ENCODE measurements at regions not wholly inside any gene's neighbourhood (a gene's known extent, or its start where the extent isn't known, plus 50 kb on each side); places are given as distances from the start of the nearest gene placed in this dataset.

DNA sequence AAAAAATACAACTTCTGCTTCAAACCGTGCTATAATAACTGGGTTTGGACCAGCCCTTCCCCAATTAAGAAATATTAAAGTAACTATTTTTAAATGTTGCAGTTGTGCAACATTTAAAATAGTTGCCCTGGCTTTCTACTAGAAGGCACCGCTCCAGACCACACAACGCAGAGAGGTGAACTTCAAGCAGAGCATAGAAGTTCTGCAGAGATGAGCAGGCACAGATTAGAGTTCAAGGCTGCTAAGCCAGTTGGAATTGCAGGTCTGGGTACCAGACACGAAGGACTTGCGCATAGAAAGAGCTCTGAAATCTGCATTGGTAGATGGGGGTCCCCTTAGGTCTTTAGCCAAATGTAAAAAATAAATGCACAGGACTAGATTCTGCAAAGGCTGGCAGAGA lies 58.7 kb upstream of the GALNT10 start:
- TF ChIP-seq, protein P1, sequence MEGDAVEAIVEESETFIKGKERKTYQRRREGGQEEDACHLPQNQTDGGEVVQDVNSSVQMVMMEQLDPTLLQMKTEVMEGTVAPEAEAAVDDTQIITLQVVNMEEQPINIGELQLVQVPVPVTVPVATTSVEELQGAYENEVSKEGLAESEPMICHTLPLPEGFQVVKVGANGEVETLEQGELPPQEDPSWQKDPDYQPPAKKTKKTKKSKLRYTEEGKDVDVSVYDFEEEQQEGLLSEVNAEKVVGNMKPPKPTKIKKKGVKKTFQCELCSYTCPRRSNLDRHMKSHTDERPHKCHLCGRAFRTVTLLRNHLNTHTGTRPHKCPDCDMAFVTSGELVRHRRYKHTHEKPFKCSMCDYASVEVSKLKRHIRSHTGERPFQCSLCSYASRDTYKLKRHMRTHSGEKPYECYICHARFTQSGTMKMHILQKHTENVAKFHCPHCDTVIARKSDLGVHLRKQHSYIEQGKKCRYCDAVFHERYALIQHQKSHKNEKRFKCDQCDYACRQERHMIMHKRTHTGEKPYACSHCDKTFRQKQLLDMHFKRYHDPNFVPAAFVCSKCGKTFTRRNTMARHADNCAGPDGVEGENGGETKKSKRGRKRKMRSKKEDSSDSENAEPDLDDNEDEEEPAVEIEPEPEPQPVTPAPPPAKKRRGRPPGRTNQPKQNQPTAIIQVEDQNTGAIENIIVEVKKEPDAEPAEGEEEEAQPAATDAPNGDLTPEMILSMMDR (conservative IDR thresholded peaks at IDR 0.05; ENCODE audit: low read length): no peak
- no peak overlapping the region for H3K4me3 ChIP-seq (ENCODE audit: low read length)
- DNase-seq (ENCODE audit: low read depth): no peak

DNA sequence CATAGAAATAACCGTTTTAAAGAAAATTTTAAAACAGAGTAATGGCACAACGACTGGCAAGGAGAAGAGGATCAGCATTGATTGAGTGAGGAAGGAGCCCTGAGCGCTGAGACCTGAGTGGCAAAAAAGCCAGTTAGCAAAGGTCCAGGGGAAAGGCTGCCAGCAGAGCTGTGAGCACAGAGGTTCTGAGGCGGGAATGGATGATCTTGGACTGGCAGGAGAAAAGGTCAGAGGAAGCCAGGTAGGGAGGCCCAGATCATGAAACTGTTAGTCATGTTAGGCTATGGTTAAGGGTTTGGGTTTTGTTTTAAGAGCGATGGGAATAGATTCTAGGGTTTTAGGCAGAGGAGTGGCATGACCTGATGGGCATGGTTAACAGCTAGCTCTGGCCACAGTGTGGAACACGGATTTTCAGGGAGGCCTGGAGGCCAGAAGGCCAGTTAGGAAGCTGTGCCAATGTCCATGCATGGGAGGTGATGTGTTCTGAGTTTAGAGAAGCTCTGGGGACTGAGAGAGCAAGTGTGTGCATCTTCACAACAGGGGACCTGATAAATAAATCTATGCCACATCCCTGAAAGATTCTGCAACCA lies 57.7 kb upstream of the GALNT10 start:
- no peak for DNase-seq (ENCODE audit: low read depth)
- TF ChIP-seq, protein P1 (conservative IDR thresholded peaks at IDR 0.05; ENCODE audit: low read length): no peak
- H3K4me3 ChIP-seq (ENCODE audit: low read length): no peak overlapping the region

DNA sequence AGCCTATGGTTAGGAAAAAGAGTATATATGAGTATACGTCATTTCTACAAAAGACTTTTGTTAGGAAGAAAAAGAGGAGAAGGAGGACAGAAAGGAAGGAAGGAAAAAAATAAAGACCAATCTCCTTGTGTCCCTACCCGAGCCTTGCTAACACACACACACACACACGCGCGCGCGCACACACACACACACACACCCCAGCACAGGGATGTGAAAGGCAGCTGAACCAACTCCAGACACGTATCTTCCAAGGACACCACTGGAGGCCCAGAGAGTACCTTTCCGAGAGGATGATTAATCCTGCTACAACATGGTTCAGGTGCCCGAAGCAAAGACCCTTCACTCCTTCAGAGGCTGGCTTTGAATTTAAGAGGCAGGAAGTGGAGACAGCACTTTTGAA lies 56.9 kb upstream of the GALNT10 start:
- no peak for DNase-seq (ENCODE audit: low read depth)
- H3K4me3 ChIP-seq (ENCODE audit: low read length): no peak overlapping the region
- TF ChIP-seq, protein P1 (conservative IDR thresholded peaks at IDR 0.05; ENCODE audit: low read length): no peak

DNA sequence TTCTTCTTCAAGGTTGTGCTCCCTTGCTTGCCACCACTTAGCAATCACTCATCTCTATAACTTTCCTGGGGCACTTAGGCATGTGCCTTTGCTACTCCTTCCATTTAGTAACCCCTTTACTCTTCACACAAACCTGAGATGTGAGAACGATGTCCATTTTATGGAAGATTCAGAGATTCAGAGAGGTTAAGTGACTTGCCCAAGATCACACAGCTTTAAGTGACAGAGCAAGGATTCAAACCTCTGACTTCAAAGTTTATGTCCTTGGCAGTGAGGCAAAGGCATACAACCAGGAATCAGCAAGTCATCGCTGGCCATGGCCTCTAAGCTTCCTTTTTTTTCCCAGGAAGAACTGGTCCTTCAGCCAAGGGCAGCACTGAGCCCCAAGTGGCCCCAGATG lies 56.0 kb upstream of the GALNT10 start:
- no peak overlapping the region for H3K4me3 ChIP-seq (ENCODE audit: low read length)
- TF ChIP-seq, protein P1 (conservative IDR thresholded peaks at IDR 0.05; ENCODE audit: low read length): no peak
- DNase-seq (ENCODE audit: low read depth): no peak

DNA sequence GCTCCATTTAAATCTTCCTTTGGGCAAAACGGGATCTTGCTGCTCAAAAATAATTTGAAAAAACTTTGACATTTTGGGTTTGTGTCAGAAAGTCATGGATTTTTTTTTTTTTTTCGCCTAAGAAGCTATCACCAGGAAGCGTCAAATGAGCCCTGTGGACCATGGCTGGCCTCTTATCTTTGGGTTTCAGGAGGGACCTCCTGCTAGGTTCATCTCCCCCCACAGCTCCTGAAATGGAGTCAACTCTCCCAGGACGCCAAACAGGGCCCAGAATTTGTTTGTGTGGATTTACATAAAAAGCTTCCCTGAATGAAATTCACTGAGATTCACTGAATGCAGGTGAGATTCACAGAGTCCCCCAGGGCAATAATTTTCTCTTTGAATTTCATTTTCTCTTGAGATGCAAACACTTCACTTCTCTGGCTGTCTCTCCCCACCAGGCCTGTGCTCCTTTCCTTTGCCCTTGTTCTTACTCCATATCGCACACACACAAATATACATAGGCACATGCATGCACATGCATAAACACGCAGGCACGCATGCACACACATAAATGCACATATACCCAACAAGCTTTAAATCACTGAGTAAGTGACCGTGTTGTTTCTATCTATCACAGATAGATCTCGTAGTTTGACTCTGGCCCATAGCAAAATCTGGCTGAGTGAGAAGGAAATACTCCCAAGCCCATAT lies 55.3 kb upstream of the GALNT10 start:
- no peak for DNase-seq (ENCODE audit: low read depth)
- H3K4me3 ChIP-seq (ENCODE audit: low read length): no peak overlapping the region
- TF ChIP-seq, protein P1 (conservative IDR thresholded peaks at IDR 0.05; ENCODE audit: low read length): no peak

DNA sequence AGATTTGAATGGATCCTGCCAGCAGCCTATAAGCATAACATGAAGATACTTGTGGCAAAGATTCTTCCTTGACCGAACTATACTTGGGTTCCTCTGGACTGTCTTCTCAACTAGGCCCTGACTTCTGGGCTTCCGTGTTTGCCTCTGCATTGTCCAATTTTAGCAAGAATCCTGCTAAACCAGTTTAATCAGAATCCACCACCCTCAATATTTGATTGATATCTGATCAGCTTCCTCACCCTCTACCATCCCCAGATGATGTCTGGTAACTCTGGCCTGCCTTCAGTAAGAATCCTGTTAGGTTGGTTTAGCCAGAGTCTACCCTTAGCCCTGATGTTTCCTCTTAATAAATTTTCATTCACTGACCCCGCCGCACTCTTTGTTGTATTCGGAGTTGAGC lies 54.4 kb upstream of the GALNT10 start:
- DNase-seq (ENCODE audit: low read depth): no peak
- TF ChIP-seq, protein P1 (conservative IDR thresholded peaks at IDR 0.05; ENCODE audit: low read length): no peak

DNA sequence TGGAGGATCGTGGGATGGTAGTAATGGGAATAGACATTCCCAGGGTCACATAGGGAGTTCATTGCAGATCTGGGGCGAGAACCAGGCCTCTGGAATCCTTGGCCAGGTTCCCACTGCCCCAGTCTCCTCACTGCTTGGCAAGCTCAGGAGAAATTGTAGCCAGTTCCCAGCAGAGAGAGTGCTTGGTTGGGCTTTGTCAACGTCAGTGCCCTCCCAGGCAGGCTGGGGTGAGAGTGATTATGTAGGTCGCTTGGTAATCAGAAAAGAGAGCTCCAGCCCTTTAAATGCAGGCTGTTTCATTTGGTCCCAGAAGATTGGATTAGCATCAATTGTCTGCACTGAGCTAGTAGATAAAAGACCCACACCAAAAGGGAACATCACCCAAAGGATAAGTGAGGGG lies 51.8 kb upstream of the GALNT10 start:
- no peak overlapping the region for H3K4me3 ChIP-seq (ENCODE audit: low read length)
- peak; percentile 40 for DNase-seq (ENCODE audit: low read depth)
- TF ChIP-seq, protein P1 (conservative IDR thresholded peaks at IDR 0.05; ENCODE audit: low read length): no peak

More for the DNA sequence above, 54.4 kb upstream of the GALNT10 start:
- no peak overlapping the region for H3K4me3 ChIP-seq (ENCODE audit: low read length)

Data from AG10803 (cell line).